ENCODE measurements at regions not wholly inside any gene's neighbourhood (a gene's known extent, or its start where the extent isn't known, plus 50 kb on each side); places are given as distances from the start of the nearest gene placed in this dataset.

DNA sequence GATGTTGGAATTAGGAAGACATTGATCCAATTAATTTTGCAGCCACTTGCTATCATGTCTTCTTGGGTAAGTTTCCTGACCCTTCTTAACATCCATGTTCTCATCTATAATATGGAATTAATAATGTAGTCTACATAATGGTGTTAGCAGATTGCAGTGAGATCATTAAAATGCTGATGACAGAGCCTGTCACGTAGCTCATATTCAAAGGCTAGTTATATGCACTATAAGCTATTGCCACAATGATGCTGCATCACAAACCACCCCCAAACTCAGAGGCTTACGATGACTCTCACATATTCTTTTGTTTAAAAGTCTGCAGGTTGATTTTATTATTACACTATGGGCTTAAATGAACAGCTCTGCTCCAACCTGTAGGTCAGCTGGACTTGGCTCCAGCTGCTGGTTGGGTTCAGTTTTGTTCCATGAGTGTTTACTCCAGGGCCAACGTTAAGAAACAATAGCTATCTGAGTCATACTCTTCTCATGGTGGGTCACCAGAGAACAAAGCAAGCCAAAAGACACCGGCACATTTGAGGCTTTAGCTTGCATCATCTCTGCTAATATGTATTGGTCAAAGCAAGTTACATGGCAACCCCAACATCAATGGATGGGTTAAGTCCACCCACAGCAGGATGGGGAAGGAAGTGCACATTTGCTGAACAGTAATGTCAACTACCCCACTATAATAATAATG lies 250.0 kb upstream of the SLCO3A1 start:
- no peak for DNase-seq (ENCODE audit: low spot score)
- H3K9me3 ChIP-seq, result no peaks in the 10 kb centered on the region
- H3K27me3 ChIP-seq (replicated peaks; ENCODE audit: insufficient read depth), result no peaks in the 10 kb centered on the region
- 65% methylated on average over 4 of the region's 4 CpGs for WGBS
- H3K27ac ChIP-seq, result no peak overlapping the region
- intact Hi-C loops (cut with DNase I), result no loop called here
- TF ChIP-seq, protein P1, sequence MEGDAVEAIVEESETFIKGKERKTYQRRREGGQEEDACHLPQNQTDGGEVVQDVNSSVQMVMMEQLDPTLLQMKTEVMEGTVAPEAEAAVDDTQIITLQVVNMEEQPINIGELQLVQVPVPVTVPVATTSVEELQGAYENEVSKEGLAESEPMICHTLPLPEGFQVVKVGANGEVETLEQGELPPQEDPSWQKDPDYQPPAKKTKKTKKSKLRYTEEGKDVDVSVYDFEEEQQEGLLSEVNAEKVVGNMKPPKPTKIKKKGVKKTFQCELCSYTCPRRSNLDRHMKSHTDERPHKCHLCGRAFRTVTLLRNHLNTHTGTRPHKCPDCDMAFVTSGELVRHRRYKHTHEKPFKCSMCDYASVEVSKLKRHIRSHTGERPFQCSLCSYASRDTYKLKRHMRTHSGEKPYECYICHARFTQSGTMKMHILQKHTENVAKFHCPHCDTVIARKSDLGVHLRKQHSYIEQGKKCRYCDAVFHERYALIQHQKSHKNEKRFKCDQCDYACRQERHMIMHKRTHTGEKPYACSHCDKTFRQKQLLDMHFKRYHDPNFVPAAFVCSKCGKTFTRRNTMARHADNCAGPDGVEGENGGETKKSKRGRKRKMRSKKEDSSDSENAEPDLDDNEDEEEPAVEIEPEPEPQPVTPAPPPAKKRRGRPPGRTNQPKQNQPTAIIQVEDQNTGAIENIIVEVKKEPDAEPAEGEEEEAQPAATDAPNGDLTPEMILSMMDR (IDR thresholded peaks at IDR 0.05), result no peak
- TF ChIP-seq POLR2A (IDR thresholded peaks at IDR 0.05), result no peak
- TF ChIP-seq POLR2AphosphoS5 (IDR thresholded peaks at IDR 0.05), result no peak
- H3K36me3 ChIP-seq, result no peaks in the 10 kb centered on the region
- H3K4me3 ChIP-seq, result no peak overlapping the region
- H3K4me1 ChIP-seq (replicated peaks), result no peaks in the 10 kb centered on the region

DNA sequence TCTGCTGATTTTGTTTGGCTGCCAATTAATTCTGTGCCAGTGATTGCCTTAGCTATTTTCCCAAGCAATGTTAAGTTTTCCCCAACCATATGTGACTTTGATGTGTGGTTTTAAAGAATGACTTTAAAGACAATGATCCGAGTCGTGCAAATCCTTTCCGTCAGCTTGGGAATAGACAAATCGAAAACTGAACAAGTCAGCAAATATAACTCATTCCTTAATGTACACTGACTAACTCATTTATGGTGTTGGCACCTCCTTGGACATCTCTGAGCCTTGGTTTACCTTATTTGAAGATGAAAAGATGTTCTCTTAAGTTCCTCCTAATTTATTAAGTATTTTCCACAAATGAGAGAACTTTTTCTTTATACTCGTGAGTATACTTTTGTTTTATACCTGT lies 249.4 kb upstream of the SLCO3A1 start:
- DNase-seq (ENCODE audit: low spot score), result no peak
- TF ChIP-seq POLR2AphosphoS5 (IDR thresholded peaks at IDR 0.05), result no peak
- WGBS, result 94% methylated on average over 5 of the region's 5 CpGs
- Histone ChIP-seq H3K36me3 (no peaks in the 10 kb centered on the region), H3K4me3 (no peak overlapping the region), H3K4me1 (replicated peaks) (no peaks in the 10 kb centered on the region), H3K9me3 (no peaks in the 10 kb centered on the region), H3K27ac (no peak overlapping the region), H3K27me3 (replicated peaks; ENCODE audit: insufficient read depth) (no peaks in the 10 kb centered on the region)
- intact Hi-C loops (cut with DNase I), result no loop called here

DNA sequence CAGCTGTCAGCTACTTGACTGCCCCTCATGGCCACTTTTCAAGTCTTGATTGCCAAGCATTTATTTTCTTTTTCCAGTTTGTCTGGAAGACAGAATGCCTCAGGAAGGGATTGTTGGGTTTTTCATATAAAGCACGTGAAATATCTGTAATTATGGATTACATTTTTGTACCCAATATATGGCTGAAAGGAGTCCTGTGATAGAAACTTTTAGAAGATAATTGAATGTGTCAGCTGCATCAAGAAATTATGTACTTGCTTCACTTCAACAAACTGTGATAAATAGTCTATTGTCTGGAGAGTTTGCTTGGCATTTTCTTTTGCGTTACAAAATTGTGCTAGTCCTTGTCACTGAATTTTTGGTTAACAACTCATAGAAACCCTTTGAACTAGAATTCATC lies 247.9 kb upstream of the SLCO3A1 start:
- no peak overlapping the region for H3K27ac ChIP-seq
- H3K4me3 ChIP-seq, result no peak overlapping the region
- H3K36me3 ChIP-seq, result no peaks in the 10 kb centered on the region
- intact Hi-C loops (cut with DNase I), result no loop called here
- no peaks in the 10 kb centered on the region for H3K9me3 ChIP-seq
- TF ChIP-seq POLR2AphosphoS5 (IDR thresholded peaks at IDR 0.05), result no peak
- TF ChIP-seq POLR2A (IDR thresholded peaks at IDR 0.05), result no peak
- TF ChIP-seq, protein P1 (IDR thresholded peaks at IDR 0.05), result no peak
- H3K27me3 ChIP-seq (replicated peaks; ENCODE audit: insufficient read depth), result no peaks in the 10 kb centered on the region
- 73% methylated on average over 2 of the region's 2 CpGs for WGBS
- DNase-seq (ENCODE audit: low spot score), result no peak
- no peaks in the 10 kb centered on the region for H3K4me1 ChIP-seq (replicated peaks)

DNA sequence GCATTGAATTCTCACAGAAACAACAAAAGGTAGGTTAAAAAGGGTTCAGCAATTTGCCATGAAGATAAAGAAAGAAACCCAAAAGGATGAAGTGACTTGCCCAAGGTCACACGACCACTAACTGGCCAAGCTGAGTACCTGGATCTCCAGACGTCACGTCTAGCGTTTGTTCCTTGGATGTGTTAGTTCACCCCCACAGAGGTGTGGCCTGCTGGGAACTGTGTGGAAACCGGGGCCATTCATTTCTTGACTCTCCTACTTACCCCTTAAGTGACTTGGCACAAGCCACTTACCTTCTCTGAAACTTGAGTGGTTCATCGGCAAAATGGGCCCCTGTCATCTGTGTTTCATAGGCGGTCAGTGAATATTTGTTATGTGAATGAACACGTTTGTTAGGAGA lies 244.3 kb upstream of the SLCO3A1 start:
- no peaks in the 10 kb centered on the region for H3K27me3 ChIP-seq (replicated peaks; ENCODE audit: insufficient read depth)
- DNase-seq (ENCODE audit: low spot score), result no peak
- no peak overlapping the region for H3K4me3 ChIP-seq
- TF ChIP-seq POLR2A (IDR thresholded peaks at IDR 0.05) (no peak), POLR2AphosphoS5 (IDR thresholded peaks at IDR 0.05) (no peak)
- TF ChIP-seq, protein P1 (IDR thresholded peaks at IDR 0.05), result no peak
- no peaks in the 10 kb centered on the region for H3K4me1 ChIP-seq (replicated peaks)
- WGBS, result 59% methylated on average over 8 of the region's 8 CpGs
- H3K36me3 ChIP-seq, result no peaks in the 10 kb centered on the region
- no peak overlapping the region for H3K27ac ChIP-seq
- no peaks in the 10 kb centered on the region for H3K9me3 ChIP-seq
- intact Hi-C loops (cut with DNase I), result no loop called here

DNA sequence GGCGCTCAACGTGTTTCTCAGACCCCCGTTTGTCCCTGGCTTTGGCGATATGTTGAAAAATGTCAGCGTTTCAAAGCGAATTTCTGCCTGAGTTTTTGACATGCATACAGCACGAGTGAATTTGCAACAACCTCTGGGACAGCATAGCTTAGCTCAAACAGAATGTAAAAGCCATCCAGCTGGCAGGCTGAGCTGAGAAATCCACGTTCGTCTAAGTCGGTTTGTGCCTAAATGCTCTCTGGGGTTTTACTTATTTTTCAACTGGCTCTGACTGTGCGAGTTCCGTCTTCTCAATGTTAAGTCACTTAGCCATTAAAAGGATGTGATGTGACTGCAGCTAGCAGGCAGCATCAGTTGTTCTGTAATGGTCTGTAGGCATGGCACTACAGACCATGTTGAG lies 243.5 kb upstream of the SLCO3A1 start:
- Histone ChIP-seq H3K4me1 (replicated peaks) (no peaks in the 10 kb centered on the region), H3K27me3 (replicated peaks; ENCODE audit: insufficient read depth) (no peaks in the 10 kb centered on the region), H3K4me3 (no peak overlapping the region), H3K36me3 (no peaks in the 10 kb centered on the region), H3K27ac (no peak overlapping the region), H3K9me3 (no peaks in the 10 kb centered on the region)
- TF ChIP-seq, protein P1 (IDR thresholded peaks at IDR 0.05), result no peak
- TF ChIP-seq POLR2A (IDR thresholded peaks at IDR 0.05), result no peak
- no peak for TF ChIP-seq POLR2AphosphoS5 (IDR thresholded peaks at IDR 0.05)
- intact Hi-C loops (cut with DNase I), result no loop called here
- WGBS, result 65% methylated on average over 12 of the region's 12 CpGs
- DNase-seq (ENCODE audit: low spot score), result no peak
